GM12801 (cell line): ENCODE measurements at regions not wholly inside any gene's neighbourhood (a gene's known extent, or its start where the extent isn't known, plus 50 kb on each side); places are given as distances from the start of the nearest gene placed in this dataset.

Source experiments
- CTCF ChIP-seq: IDR thresholded peaks from one replicate; pipeline ENCODE4 v1.5.1; 2011; ENCODE audit warnings: control low read depth; ENCODE audit not compliant: insufficient read length; ENCODE audit errors: extremely low read depth

DNA sequence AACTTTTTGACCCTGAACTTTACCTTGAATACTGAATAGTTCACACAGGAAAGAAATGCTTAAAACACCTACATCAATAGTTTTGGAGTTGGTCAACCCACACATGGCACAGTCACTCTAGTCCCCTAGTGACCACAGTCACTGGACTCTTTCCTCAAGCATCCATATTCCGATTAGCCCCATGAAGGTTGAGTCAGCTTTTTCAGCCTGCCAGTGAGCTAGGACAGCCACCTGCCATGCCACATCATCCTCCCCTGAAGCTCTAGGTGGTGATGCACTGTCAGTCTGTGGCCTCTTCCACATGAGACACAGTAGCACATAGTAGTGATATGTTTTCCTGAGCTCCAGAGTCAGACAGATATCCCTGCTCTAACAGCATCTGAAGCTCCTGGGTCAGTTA lies 537.2 kb downstream of the XPNPEP1 start:
- no peak for TF ChIP-seq CTCF

DNA sequence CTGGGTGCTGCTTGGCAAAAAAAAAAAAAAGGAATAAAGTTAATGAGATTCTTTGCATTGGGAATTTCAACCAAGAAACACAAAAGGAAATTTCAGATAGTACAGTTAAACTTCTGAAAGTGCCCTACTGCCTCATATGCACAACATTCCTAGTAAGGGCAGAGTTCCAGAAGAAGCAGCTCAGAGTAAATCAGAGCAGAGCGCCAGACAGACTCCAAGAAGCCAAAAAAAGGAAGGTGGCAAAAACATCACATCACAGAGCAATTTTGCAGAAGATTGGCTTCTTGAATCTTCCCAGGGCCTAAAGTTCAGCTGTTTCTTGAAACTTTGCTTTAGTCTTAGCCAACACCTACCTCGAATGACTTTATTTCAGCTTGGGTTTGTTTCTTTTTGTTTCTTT lies 544.1 kb downstream of the XPNPEP1 start:
- no peak for TF ChIP-seq CTCF

GRCh38 chr10:109374215-109374614 lies 549.1 kb downstream of the XPNPEP1 start:
- TF ChIP-seq CTCF, result no peak

- no peak for TF ChIP-seq CTCF
These were observed 564.0 kb downstream of the XPNPEP1 start for GRCh38 chr10:109359316-109359715.

GRCh38 chr10:109358325-109358724 lies 565.0 kb downstream of the XPNPEP1 start:
- no peak for TF ChIP-seq CTCF

GRCh38 chr10:109348324-109348723 lies 575.0 kb downstream of the XPNPEP1 start:
- TF ChIP-seq CTCF, result no peak

DNA sequence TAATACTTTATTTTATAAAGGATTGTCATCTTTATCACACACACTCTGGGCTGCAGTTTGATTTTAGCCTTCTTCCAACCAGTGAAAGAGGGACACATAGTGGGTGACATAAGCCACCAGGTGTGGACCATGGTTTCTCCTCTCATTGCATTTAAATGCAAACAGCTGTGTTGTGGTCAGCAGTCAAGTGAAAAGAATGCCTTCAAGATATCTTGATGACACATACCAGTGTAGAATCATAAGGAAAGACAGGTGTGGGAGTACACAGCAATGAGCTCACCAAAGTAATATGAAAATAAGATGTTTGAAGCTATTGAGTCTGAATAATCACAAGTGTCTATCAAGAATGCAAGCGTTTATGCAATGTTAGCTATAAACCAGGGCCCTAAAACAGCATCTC lies 580.0 kb downstream of the XPNPEP1 start:
- no peak for TF ChIP-seq CTCF

GRCh38 chr10:109341986-109342385 lies 581.3 kb downstream of the XPNPEP1 start:
- no peak for TF ChIP-seq CTCF
